Hepatocyte (in vitro differentiated cells): ENCODE measurements at regions not wholly inside any gene's neighbourhood (a gene's known extent, or its start where the extent isn't known, plus 50 kb on each side); places are given as distances from the start of the nearest gene placed in this dataset.

Source experiments
- DNase-seq: peaks from one replicate; pipeline ENCODE4 v3.0.0-alpha.2; 2016; ENCODE audit warnings: low spot score
- H2AFZ ChIP-seq: fragments of 200-600 bp; sonication (generic); 2 replicates; pipeline ENCODE4 v1.6.0; 2016; ENCODE audit warnings: antibody characterized with exemption, mild to moderate bottlenecking
- H3K27ac ChIP-seq: fragments of 200-600 bp; sonication (generic); 2 replicates; pipeline ENCODE4 v1.5.1; 2016; ENCODE audit warnings: mild to moderate bottlenecking
- H3K27me3 ChIP-seq: fragments of 200-600 bp; sonication (generic); 2 replicates; pipeline ENCODE4 v1.6.1; 2016
- H3K36me3 ChIP-seq: fragments of 200-600 bp; sonication (generic); replicated peaks from 2 replicates; pipeline ENCODE4 v1.5.1; 2016; ENCODE audit warnings: low read depth; ENCODE audit not compliant: insufficient read depth
- H3K4me1 ChIP-seq: fragments of 200-600 bp; sonication (generic); 2 replicates; pipeline ENCODE4 v1.5.1; 2016; ENCODE audit warnings: mild to moderate bottlenecking, moderate library complexity; ENCODE audit not compliant: insufficient read depth
- H3K4me2 ChIP-seq: fragments of 200-600 bp; sonication (generic); 2 replicates; pipeline ENCODE4 v1.6.0; 2016
- H3K4me3 ChIP-seq: fragments of 200-600 bp; sonication (generic); 2 replicates; pipeline ENCODE4 v1.5.1; 2016; ENCODE audit warnings: mild to moderate bottlenecking
- H3K79me2 ChIP-seq: fragments of 200-600 bp; sonication (generic); 2 replicates; pipeline ENCODE4 v1.6.0; 2017; ENCODE audit warnings: mild to moderate bottlenecking
- H3K9me2 ChIP-seq: fragments of 200-600 bp; sonication (generic); replicated peaks from 2 replicates; pipeline ENCODE4 v1.6.0; 2017; ENCODE audit warnings: mild to moderate bottlenecking; ENCODE audit not compliant: insufficient read depth
- H3K9me3 ChIP-seq: fragments of 200-600 bp; sonication (generic); 2 replicates; pipeline ENCODE4 v1.5.1; 2016; ENCODE audit warnings: low read depth, mild to moderate bottlenecking
- H4K20me1 ChIP-seq: fragments of 200-600 bp; sonication (generic); 2 replicates; pipeline ENCODE4 v1.6.0; 2016; ENCODE audit warnings: mild to moderate bottlenecking; ENCODE audit not compliant: insufficient read depth, poor library complexity, severe bottlenecking
- CTCF ChIP-seq: fragments of 200-600 bp; sonication (generic); IDR thresholded peaks from 2 replicates; pipeline ENCODE4 v1.5.1; 2016; ENCODE audit warnings: antibody characterized with exemption, mild to moderate bottlenecking; ENCODE audit not compliant: poor library complexity
- EZH2 ChIP-seq: fragments of 200-600 bp; sonication (generic); IDR thresholded peaks from 2 replicates; pipeline ENCODE4 v1.6.1; 2016; ENCODE audit warnings: antibody characterized with exemption, mild to moderate bottlenecking, borderline replicate concordance
- EZH2phosphoT487 ChIP-seq: fragments of 200-600 bp; sonication (generic); IDR thresholded peaks from one replicate; pipeline ENCODE4 v1.6.1; 2018; ENCODE audit warnings: antibody characterized with exemption, mild to moderate bottlenecking, low read depth, moderate library complexity; ENCODE audit not compliant: unreplicated experiment, severe bottlenecking
- WGBS: methylation state at CpG from one replicate; pipeline ENCODE4 v1.1.6; 2016; ENCODE audit warnings: low lambda C conversion rate; ENCODE audit errors: missing lambda C conversion rate; 5-methylcytosine and 5-hydroxymethylcytosine counted together

- Histone ChIP-seq H3K4me2 (no peak overlapping the region), H3K9me3 (no peaks in the 10 kb centered on the region), H3K36me3 (no peaks in the 10 kb centered on the region), H2AFZ (no peak overlapping the region), H3K27ac (no peak overlapping the region), H3K4me1 (no peaks in the 10 kb centered on the region), H3K27me3 (no peaks in the 10 kb centered on the region), H3K4me3 (no peak overlapping the region), H4K20me1 (no peaks in the 10 kb centered on the region), H3K9me2 (no peaks in the 10 kb centered on the region), H3K79me2 (no peaks in the 10 kb centered on the region)
- DNase-seq, result no peak
- no peak for TF ChIP-seq EZH2phosphoT487
- no peak for TF ChIP-seq CTCF
- no peak for TF ChIP-seq EZH2
- WGBS, result 78% methylated on average over 15 of the region's 15 CpGs
Measured at GRCh38 chr22:47593911-47594311, 831.5 kb downstream of the TBC1D22A start.

DNA sequence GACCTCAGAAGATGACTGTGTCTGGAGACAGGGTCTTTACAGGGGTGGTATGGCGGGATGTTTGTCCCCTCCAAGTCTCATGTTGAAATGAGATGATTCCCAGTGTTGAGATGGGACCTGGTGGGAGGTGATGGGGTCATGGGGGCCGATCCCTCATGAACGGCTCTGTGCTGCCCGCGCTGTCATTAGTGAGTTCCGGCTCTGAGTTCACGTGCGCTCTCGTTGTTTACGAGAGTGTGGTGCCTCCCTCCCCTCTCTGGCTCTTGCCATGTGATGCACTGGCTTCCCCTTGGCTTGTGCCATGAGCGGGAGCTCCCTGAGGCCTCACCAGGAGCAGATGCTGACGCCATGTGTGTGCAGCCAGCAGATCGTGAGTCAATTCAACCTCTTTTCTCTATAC, 830.8 kb downstream of the TBC1D22A start:
- TF ChIP-seq EZH2phosphoT487 (no peak), CTCF (no peak), EZH2 (no peak)
- no peak overlapping the region for H3K4me3 ChIP-seq
- no peaks in the 10 kb centered on the region for H3K36me3 ChIP-seq
- H3K4me1 ChIP-seq, result no peaks in the 10 kb centered on the region
- no peaks in the 10 kb centered on the region for H4K20me1 ChIP-seq
- H3K9me2 ChIP-seq, result no peaks in the 10 kb centered on the region
- DNase-seq, result no peak
- H2AFZ ChIP-seq, result no peak overlapping the region
- H3K79me2 ChIP-seq, result no peaks in the 10 kb centered on the region
- H3K9me3 ChIP-seq, result no peaks in the 10 kb centered on the region
- no peak overlapping the region for H3K27ac ChIP-seq
- WGBS, result 84% methylated on average over 13 of the region's 13 CpGs
- H3K27me3 ChIP-seq, result no peaks in the 10 kb centered on the region
- H3K4me2 ChIP-seq, result no peak overlapping the region

DNA sequence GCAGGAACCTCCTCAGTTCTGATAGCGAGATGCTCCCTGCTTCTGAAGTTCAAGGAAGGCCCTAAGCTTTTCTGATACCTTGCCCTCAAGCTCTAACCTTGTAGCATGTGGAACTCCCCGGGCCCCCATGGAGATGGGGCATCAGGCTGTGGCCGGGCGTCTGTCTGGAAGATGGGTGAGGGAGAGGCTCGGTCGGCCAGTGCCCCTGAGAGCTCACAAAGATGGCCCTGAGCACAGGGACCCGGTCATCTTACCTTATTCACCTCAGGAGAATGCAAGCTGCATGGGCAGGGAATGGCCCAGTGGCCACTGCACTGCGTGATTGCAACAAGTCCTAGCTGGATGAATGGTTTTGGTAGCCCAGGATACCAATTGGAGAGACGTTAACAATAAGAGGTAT, 830.3 kb downstream of the TBC1D22A start:
- 75% methylated on average over 9 of the region's 9 CpGs for WGBS
- H3K9me3 ChIP-seq, result no peaks in the 10 kb centered on the region
- H4K20me1 ChIP-seq, result no peaks in the 10 kb centered on the region
- H3K9me2 ChIP-seq, result no peaks in the 10 kb centered on the region
- DNase-seq, result no peak
- TF ChIP-seq EZH2 (no peak), CTCF (no peak), EZH2phosphoT487 (no peak)
- no peak overlapping the region for H3K27ac ChIP-seq
- no peaks in the 10 kb centered on the region for H3K79me2 ChIP-seq
- H3K27me3 ChIP-seq, result no peaks in the 10 kb centered on the region
- H3K36me3 ChIP-seq, result no peaks in the 10 kb centered on the region
- H3K4me1 ChIP-seq, result no peaks in the 10 kb centered on the region
- no peak overlapping the region for H3K4me2 ChIP-seq
- no peak overlapping the region for H2AFZ ChIP-seq
- H3K4me3 ChIP-seq, result no peak overlapping the region

- 90% methylated on average over 16 of the region's 16 CpGs for WGBS
- Histone ChIP-seq H4K20me1 (no peaks in the 10 kb centered on the region), H3K4me2 (no peak overlapping the region), H3K9me3 (no peaks in the 10 kb centered on the region), H3K4me1 (no peaks in the 10 kb centered on the region), H3K79me2 (no peaks in the 10 kb centered on the region), H3K4me3 (no peak overlapping the region), H3K36me3 (no peaks in the 10 kb centered on the region), H3K9me2 (no peaks in the 10 kb centered on the region), H2AFZ (no peak overlapping the region), H3K27ac (no peak overlapping the region), H3K27me3 (no peaks in the 10 kb centered on the region)
- TF ChIP-seq CTCF, result no peak
- TF ChIP-seq EZH2, result no peak
- TF ChIP-seq EZH2phosphoT487, result no peak
- DNase-seq, result no peak
Measured at GRCh38 chr22:47591709-47592108, 829.3 kb downstream of the TBC1D22A start.
